Spleen (tissue), 7 donors: ENCODE measurements at regions not wholly inside any gene's neighbourhood (a gene's known extent, or its start where the extent isn't known, plus 50 kb on each side); places are given as distances from the start of the nearest gene placed in this dataset.

Source experiments
- CTCF ChIP-seq, 11 experiments: fragments of 200-600 bp in 7 of 11; fragments of 450-650 bp in 4 of 11; sonication (generic) in 4 of 11; IDR thresholded peaks in 8 of 11; conservative IDR thresholded peaks in 3 of 11; 1 replicate in 7 of 11; 2 replicates in 4 of 11; pipeline versions ENCODE4 v1.4.0 to v1.8.0; 2016 to 2021; ENCODE audit warnings: antibody characterized with exemption in 11 of 11, inconsistent platforms in 4 of 11, mild to moderate bottlenecking in 1 of 11
- POLR2A ChIP-seq, 3 donors: fragments of 450-650 bp; IDR thresholded peaks; one replicate each; pipeline ENCODE4 v1.5.1; 2017; ENCODE audit warnings: antibody characterized with exemption in 3 of 3, mild to moderate bottlenecking in 1 of 3
- donor health status: DM: no; HTN: no; CAD: no; lungs with moderate emphysema.
- donor health status: DM: no; HTN: no; CAD: no.
- donor health status: DM: no; HTN: no; CAD: no.

- TF ChIP-seq POLR2A (IDR thresholded peaks at IDR 0.05) = no peak
- no peak for TF ChIP-seq CTCF (IDR thresholded peaks at IDR 0.05 in 8 of 11, conservative IDR thresholded peaks at IDR 0.05 in 3 of 11)
These were observed 1134.4 kb downstream of the PDHA2 start for GRCh38 chr4:96974295-96974694.
